ENCODE measurements at regions not wholly inside any gene's neighbourhood (a gene's known extent, or its start where the extent isn't known, plus 50 kb on each side); places are given as distances from the start of the nearest gene placed in this dataset.
"Not testable (repeated sequence)": the region's sequence is repeated elsewhere in the genome, so short reads cannot be mapped to it uniquely, and the experiment has no call there.

DNA sequence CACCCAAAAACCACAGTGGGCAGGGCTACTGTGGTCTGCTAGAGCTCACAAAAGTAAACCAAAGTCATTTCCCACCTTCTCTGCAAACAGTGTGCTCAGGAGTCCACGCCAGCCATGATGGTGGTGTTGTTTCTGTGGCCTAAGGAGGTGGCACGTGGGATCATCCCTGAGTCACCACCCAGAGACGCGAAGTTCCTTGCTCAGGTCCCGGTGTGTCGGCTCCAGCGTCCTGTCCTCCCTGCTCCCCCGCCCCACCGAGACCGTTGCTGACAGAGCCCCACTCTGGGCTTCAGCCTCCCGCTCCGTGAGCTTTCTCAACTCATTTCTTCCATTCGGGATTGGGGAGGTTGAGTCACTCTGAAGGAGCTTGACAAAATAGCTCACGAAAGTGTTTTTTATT, 118.7 kb downstream of the NPTX2 start:
- no peaks in the 10 kb centered on the region; the same call in 1 of the 2 replicates for H3K27me3 ChIP-seq (replicated peaks; ENCODE audit: control insufficient read depth, insufficient read depth, low read length)
- no peak for DNase-seq (ENCODE audit: extremely low read depth, insufficient read length)
- H3K36me3 ChIP-seq (ENCODE audit: control insufficient read depth, insufficient read depth, low read length) = no peaks in the 10 kb centered on the region
- H3K4me3 ChIP-seq (replicated peaks; ENCODE audit: low read depth, low read length) = no peak overlapping the region
- TF ChIP-seq, protein P1, sequence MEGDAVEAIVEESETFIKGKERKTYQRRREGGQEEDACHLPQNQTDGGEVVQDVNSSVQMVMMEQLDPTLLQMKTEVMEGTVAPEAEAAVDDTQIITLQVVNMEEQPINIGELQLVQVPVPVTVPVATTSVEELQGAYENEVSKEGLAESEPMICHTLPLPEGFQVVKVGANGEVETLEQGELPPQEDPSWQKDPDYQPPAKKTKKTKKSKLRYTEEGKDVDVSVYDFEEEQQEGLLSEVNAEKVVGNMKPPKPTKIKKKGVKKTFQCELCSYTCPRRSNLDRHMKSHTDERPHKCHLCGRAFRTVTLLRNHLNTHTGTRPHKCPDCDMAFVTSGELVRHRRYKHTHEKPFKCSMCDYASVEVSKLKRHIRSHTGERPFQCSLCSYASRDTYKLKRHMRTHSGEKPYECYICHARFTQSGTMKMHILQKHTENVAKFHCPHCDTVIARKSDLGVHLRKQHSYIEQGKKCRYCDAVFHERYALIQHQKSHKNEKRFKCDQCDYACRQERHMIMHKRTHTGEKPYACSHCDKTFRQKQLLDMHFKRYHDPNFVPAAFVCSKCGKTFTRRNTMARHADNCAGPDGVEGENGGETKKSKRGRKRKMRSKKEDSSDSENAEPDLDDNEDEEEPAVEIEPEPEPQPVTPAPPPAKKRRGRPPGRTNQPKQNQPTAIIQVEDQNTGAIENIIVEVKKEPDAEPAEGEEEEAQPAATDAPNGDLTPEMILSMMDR (IDR thresholded peaks at IDR 0.05; ENCODE audit: insufficient read depth, low read length, poor library complexity, severe bottlenecking) = no peak

DNA sequence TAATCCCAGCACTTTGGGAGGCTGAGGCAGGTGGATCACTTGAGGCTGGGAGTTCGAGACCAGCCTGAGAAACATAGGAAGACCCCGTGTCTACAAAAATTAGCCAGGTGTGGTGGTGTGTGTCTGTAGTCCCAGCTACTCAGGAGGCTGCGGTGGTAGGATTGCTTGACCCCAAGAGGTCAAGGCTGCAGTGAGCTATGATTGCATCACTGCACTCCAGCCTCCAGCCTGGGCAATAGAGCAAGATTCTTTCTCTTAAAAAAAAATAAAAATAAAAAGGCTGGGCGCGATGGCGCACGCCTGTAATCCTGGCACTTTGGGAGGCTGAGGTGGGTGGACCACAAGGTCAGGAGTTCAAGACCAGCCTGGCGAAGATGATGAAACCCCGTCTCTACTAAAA, 119.4 kb downstream of the NPTX2 start:
- H3K36me3 ChIP-seq (ENCODE audit: control insufficient read depth, insufficient read depth, low read length); H3K4me3 ChIP-seq (replicated peaks; ENCODE audit: low read depth, low read length); H3K27me3 ChIP-seq (replicated peaks; ENCODE audit: control insufficient read depth, insufficient read depth, low read length); DNase-seq (ENCODE audit: extremely low read depth, insufficient read length): not testable (repeated sequence)

DNA sequence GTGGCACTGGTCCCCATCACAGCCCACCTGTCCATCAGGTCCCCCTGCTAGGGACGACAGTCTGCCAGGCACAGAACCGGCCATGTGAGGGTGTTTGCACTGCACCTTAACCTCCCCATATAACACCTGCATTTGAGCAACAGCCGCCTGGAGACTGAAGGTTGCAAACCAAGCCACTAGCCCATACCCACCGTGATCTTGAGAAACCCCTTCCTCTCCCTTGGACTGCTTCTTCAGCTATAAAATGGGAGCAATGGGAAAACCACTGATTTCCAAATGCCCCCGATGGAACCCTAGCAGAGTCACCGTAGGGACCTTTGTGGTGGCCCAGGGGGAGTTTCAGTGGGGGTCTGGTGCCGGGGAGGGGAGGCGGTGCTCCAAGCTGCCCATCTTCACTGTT, 120.1 kb downstream of the NPTX2 start:
- H3K36me3 ChIP-seq (ENCODE audit: control insufficient read depth, insufficient read depth, low read length) = no peaks in the 10 kb centered on the region
- H3K27me3 ChIP-seq (replicated peaks; ENCODE audit: control insufficient read depth, insufficient read depth, low read length) = no peaks in the 10 kb centered on the region
- no peak overlapping the region for H3K4me3 ChIP-seq (replicated peaks; ENCODE audit: low read depth, low read length)
- DNase-seq (ENCODE audit: extremely low read depth, insufficient read length) = no peak
- TF ChIP-seq, protein P1 (IDR thresholded peaks at IDR 0.05; ENCODE audit: insufficient read depth, low read length, poor library complexity, severe bottlenecking) = no peak

DNA sequence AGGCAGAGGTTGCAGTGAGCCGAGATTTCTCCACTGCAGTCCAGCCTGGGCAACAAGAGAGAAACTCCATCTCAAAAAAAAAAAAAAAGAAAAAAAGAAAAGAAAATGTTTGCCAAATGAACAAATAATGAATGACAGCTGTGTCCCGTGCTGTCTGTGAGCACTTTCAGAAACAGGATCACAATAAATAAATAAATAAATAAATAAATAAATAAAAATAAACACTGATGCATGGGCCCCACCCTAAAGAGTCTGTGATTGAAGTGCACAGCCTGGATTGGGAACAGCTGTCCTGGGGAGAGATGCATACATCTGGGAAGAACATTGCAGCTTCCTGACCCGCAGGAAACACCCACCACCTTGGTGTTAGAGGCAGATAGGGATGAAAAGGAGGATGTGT, 123.6 kb downstream of the NPTX2 start:
- TF ChIP-seq, protein P1 (IDR thresholded peaks at IDR 0.05; ENCODE audit: insufficient read depth, low read length, poor library complexity, severe bottlenecking) = no peak
- H3K36me3 ChIP-seq (ENCODE audit: control insufficient read depth, insufficient read depth, low read length) = no peaks in the 10 kb centered on the region
- DNase-seq (ENCODE audit: extremely low read depth, insufficient read length) = no peak
- H3K27me3 ChIP-seq (replicated peaks; ENCODE audit: control insufficient read depth, insufficient read depth, low read length) = no peaks in the 10 kb centered on the region
- H3K4me3 ChIP-seq (replicated peaks; ENCODE audit: low read depth, low read length) = no peak overlapping the region

DNA sequence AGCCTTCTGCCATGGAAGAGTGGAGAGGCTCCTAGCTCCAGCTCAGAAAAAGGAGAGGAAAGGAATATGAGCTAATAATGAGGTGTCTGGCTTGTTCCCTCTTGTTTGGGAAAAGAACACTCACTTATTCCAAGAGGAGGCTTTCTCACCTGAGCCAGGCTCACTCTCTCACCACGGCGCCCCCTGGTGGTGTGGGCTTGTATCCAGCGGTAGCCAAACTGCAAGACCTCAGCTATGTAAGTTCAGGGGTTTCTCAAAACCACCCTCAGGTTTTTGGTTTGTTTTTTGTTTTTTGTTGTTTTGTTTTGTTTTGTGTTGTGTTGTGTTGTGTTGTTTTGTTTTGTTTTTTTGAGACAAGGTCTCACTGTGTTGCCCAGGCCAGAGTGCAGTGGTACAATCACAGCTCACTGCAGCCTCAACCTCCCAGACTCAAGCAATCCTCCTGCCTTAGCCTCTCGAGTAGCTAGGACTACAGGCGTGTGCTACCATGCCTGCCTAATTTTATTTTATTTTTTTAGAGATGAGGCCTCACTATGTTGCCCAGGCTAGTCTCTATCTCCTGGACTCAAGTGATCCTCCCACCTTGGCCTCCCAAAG, 124.0 kb downstream of the TMEM130 start:
- no peak overlapping the region for H3K4me3 ChIP-seq (replicated peaks; ENCODE audit: low read depth, low read length)
- TF ChIP-seq, protein P1 (IDR thresholded peaks at IDR 0.05; ENCODE audit: insufficient read depth, low read length, poor library complexity, severe bottlenecking) = peak; percentile 91
- no peaks in the 10 kb centered on the region for H3K27me3 ChIP-seq (replicated peaks; ENCODE audit: control insufficient read depth, insufficient read depth, low read length)
- no peaks in the 10 kb centered on the region for H3K36me3 ChIP-seq (ENCODE audit: control insufficient read depth, insufficient read depth, low read length)
- peak; percentile 33 for DNase-seq (ENCODE audit: extremely low read depth, insufficient read length)

DNA sequence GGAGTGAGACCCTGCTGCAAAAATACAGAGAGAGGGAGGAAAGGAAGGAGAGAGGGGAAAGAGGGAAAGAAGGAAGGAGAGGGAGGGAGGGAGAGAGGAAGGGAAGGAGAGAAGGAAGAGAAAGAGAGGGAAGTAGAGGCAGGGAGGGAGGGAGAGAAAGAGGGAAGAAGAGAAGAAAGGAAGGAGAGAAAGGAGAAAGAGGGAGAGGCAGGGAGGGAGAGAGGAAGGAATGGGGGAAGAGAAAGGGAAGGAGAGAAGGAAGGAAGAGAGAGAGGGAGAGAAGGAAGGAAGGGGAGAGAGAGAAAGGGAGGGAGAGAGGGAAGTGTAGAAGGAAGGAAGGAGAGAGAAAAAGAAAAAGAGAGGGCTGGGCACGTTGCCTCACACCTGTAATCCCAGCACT, 121.7 kb downstream of the TMEM130 start:
- TF ChIP-seq, protein P1 (IDR thresholded peaks at IDR 0.05; ENCODE audit: insufficient read depth, low read length, poor library complexity, severe bottlenecking) = no peak
- no peak overlapping the region for H3K4me3 ChIP-seq (replicated peaks; ENCODE audit: low read depth, low read length)
- no peaks in the 10 kb centered on the region for H3K36me3 ChIP-seq (ENCODE audit: control insufficient read depth, insufficient read depth, low read length)
- DNase-seq (ENCODE audit: extremely low read depth, insufficient read length) = no peak
- H3K27me3 ChIP-seq (replicated peaks; ENCODE audit: control insufficient read depth, insufficient read depth, low read length) = no peaks in the 10 kb centered on the region
